Kidney (tissue), 13 donors: ENCODE measurements at regions not wholly inside any gene's neighbourhood (a gene's known extent, or its start where the extent isn't known, plus 50 kb on each side); places are given as distances from the start of the nearest gene placed in this dataset.

Experiments
- DNase-seq, 5 donors: peaks; one replicate each; pipeline ENCODE4 v3.0.0-alpha.2; 2013 to 2020
- FAIRE-seq: peaks from 2 replicates; lab custom pipeline; 2012; peaks lifted over from hg19 to GRCh38; lab: Jason Lieb, UNC
- H3K27ac ChIP-seq, 2 donors: one replicate each; pipeline ENCODE4 v1.7.0; 2013; ENCODE audit warnings: low read depth in 2 of 2, low read length in 2 of 2, inconsistent platforms in 1 of 2
- H3K27me3 ChIP-seq: one replicate; pipeline ENCODE4 v1.7.1; 2013; ENCODE audit warnings: low read length, inconsistent platforms; ENCODE audit not compliant: control insufficient read depth, insufficient read depth
- H3K36me3 ChIP-seq, 3 donors: one replicate each; pipeline versions ENCODE4 v1.7.0 to v1.7.1; 2013; ENCODE audit warnings: low read length in 3 of 3, control low read depth in 1 of 3, inconsistent platforms in 1 of 3; ENCODE audit not compliant: insufficient read depth in 3 of 3, control insufficient read depth in 2 of 3
- H3K4me1 ChIP-seq, 3 donors: one replicate each; pipeline versions ENCODE4 v1.7.0 to v1.7.1; 2013; ENCODE audit warnings: low read length in 3 of 3, inconsistent platforms in 1 of 3, low read depth in 1 of 3; ENCODE audit not compliant: control insufficient read depth in 2 of 3, insufficient read depth in 2 of 3
- H3K4me3 ChIP-seq, 3 donors: one replicate each; pipeline versions ENCODE4 v1.7.0 to v1.8.1; 2013; ENCODE audit warnings: low read length in 3 of 3, control low read depth in 1 of 3, inconsistent platforms in 1 of 3
- H3K9ac ChIP-seq, 3 donors: one replicate each; pipeline versions ENCODE4 v1.7.0 to v1.7.1; 2013; ENCODE audit warnings: low read length in 3 of 3, control low read depth in 1 of 3, inconsistent platforms in 1 of 3
- H3K9me3 ChIP-seq, 3 donors: one replicate each; pipeline versions ENCODE4 v1.7.0 to v1.7.1; 2013; ENCODE audit warnings: low read length in 3 of 3, control low read depth in 1 of 3, inconsistent platforms in 1 of 3; ENCODE audit not compliant: control insufficient read depth in 2 of 3, insufficient read depth in 1 of 3
- intact Hi-C: fragments of 100-400 bp; cut with DNase I; formaldehyde crosslinking; loops from one replicate; pipeline ENCODE4 v1.11.1; 2022
- TF ChIP-seq, protein P1 (sequence below): IDR thresholded peaks from 3 replicates; pipeline ENCODE4 v1.5.1; 2012; ENCODE audit warnings: mild to moderate bottlenecking, moderate library complexity, borderline replicate concordance; ENCODE audit not compliant: insufficient read depth; ENCODE audit errors: extremely low read depth
- donor health status: control.
- donor health status: control.
- donor health status: control.
- donor health status: control.
- donor health status: control.
- donor health status: DM: yes; HTN: yes; CAD: no.
- donor health status: Normal renal cell carcinoma (clear cell type).

DNA sequence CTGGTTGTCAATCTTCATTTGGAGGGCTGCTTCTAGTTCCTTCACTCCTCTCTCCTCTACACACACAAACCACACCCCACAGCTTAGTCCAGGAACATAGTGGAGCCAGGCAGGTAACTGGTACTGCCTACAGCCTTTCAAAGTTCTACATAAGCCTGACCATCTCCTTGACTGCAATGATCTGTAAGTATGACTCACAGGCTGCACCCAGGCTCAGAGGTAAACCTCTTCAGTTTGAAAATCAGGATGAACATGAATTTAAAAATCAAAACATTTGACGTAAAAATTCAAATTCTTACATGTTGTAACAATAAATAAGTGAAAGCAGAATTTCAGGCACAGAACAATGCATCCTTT is 68.7 kb upstream of the C10orf120 start:
- H3K27ac ChIP-seq: no peak overlapping the region
- H3K9me3 ChIP-seq: no peaks in the 10 kb centered on the region
- no peak overlapping the region for H3K9ac ChIP-seq
- no peak overlapping the region for H3K4me3 ChIP-seq
- H3K36me3 ChIP-seq: no peaks in the 10 kb centered on the region
- no peaks in the 10 kb centered on the region for H3K27me3 ChIP-seq
- H3K4me1 ChIP-seq: no peaks in the 10 kb centered on the region
- TF ChIP-seq, protein P1, sequence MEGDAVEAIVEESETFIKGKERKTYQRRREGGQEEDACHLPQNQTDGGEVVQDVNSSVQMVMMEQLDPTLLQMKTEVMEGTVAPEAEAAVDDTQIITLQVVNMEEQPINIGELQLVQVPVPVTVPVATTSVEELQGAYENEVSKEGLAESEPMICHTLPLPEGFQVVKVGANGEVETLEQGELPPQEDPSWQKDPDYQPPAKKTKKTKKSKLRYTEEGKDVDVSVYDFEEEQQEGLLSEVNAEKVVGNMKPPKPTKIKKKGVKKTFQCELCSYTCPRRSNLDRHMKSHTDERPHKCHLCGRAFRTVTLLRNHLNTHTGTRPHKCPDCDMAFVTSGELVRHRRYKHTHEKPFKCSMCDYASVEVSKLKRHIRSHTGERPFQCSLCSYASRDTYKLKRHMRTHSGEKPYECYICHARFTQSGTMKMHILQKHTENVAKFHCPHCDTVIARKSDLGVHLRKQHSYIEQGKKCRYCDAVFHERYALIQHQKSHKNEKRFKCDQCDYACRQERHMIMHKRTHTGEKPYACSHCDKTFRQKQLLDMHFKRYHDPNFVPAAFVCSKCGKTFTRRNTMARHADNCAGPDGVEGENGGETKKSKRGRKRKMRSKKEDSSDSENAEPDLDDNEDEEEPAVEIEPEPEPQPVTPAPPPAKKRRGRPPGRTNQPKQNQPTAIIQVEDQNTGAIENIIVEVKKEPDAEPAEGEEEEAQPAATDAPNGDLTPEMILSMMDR: no peak
- DNase-seq: no peak
- no peak for FAIRE-seq
- intact Hi-C loops: no loop called here

DNA sequence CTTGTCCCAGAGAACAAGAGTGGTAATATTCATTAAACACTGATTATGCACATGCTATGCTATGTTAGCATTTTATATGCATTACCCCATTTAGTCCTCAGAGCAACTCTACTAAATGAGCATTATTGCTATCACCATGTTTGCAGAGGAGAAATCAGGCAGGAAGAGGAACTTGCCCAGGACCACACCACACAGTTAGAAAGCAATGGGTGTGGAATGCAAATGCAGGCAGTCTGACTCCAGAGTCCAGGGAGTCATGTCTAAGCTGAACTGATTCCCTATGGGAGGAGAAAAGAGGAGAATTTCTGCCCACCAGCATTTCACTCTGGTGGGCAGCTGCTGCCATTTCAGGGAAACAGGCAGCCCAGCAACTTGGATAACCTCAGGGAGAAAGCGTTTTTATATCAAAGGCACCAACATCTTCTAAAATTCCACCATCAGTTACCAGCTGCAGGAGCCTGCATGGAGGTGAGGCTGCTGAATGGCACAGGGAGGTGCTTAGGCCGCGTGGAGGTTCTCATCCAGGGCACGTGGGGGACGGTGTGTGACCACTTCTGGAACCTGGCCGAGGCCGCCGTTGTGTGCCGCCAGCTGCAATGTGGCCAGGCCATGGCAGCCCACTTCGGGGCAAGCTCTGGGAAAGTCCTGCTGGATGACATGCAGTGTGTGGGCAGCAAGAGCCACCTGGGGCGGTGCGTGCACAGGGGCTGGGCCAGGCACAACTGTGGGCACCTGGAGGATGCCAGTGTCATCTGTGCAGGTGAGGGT is 68.2 kb upstream of the C10orf120 start:
- no peak overlapping the region for H3K27ac ChIP-seq
- H3K9ac ChIP-seq: no peak overlapping the region
- intact Hi-C loops: no loop called here
- no peaks in the 10 kb centered on the region for H3K27me3 ChIP-seq
- no peak overlapping the region for H3K4me3 ChIP-seq
- no peaks in the 10 kb centered on the region for H3K4me1 ChIP-seq
- DNase-seq: no peak
- FAIRE-seq: no peak
- peaks cover 0 to 3% (median 0%) of the 10 kb centered on the region in 3 donors for H3K9me3 ChIP-seq
- TF ChIP-seq, protein P1: no peak
- no peaks in the 10 kb centered on the region for H3K36me3 ChIP-seq

DNA sequence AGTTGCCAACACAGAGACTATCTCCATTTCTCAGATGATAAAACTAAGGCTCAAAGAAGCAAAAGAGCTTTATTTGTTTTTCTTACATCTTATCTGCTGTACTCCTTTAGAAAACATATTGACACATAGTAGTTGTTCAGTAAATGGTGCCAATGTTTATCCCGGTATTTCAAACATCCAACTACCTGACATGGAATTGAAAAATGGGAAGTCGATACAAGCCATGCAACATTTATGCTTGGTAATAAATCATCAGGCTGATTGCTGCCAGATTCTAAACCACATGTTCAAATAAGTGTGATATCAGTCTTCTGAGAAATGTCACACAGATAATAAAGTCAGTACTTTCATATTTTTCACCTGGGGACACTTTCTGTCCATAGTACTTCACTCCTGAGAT is 65.8 kb upstream of the C10orf120 start:
- no peaks in the 10 kb centered on the region for H3K27me3 ChIP-seq
- H3K9ac ChIP-seq: no peak overlapping the region
- TF ChIP-seq, protein P1: no peak
- H3K36me3 ChIP-seq: no peaks in the 10 kb centered on the region
- H3K9me3 ChIP-seq: peaks cover 0 to 6% (median 3%) of the 10 kb centered on the region in 3 donors
- no peaks in the 10 kb centered on the region for H3K4me1 ChIP-seq
- no peak overlapping the region for H3K27ac ChIP-seq
- intact Hi-C loops: no loop called here
- no peak overlapping the region for H3K4me3 ChIP-seq
- DNase-seq: no peak
- FAIRE-seq: no peak

DNA sequence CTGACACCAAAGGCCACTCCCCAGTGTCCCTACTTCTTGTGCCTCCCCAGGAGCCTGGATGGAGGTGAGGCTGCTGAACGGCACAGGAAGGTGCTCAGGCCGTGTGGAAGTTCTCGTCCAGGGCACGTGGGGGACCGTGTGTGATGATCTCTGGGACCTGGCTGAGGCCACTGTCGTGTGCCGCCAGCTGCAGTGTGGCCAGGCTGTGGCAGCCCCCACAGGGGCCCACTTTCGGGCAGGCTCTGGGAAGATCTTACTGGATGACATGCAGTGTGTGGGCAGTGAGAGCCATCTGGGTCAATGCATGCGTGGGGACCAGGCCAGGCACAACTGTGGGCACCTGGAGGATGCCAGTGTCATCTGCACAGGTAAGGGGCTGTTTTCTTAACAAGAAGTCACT is 57.0 kb upstream of the C10orf120 start:
- Histone ChIP-seq H3K4me3 (no peak overlapping the region), H3K9me3 (peaks cover 0 to 17% (median 8%) of the 10 kb centered on the region in 3 donors), H3K4me1 (no peaks in the 10 kb centered on the region), H3K27me3 (no peaks in the 10 kb centered on the region), H3K9ac (no peak overlapping the region), H3K27ac (no peak overlapping the region), H3K36me3 (no peaks in the 10 kb centered on the region)
- no peak for FAIRE-seq
- no peak for DNase-seq
- intact Hi-C loops: no loop called here
- TF ChIP-seq, protein P1: no peak
